Stomach (tissue), 4 donors: ENCODE measurements at regions not wholly inside any gene's neighbourhood (a gene's known extent, or its start where the extent isn't known, plus 50 kb on each side); places are given as distances from the start of the nearest gene placed in this dataset.

Source experiments
- POLR2A ChIP-seq, 4 donors: fragments of 450-650 bp; IDR thresholded peaks; one replicate each; pipeline ENCODE4 v1.6.1; 2016; ENCODE audit warnings: antibody characterized with exemption in 4 of 4, control low read depth in 2 of 4, mild to moderate bottlenecking in 1 of 4, moderate library complexity in 1 of 4
- POLR2AphosphoS5 ChIP-seq, 3 donors: sonication (generic); formaldehyde crosslinking; IDR thresholded peaks; one replicate each; pipeline ENCODE4 v1.6.1; 2016; ENCODE audit warnings: antibody characterized with exemption in 3 of 3
- TF ChIP-seq, protein P1 (sequence below), 7 experiments: fragments of 450-650 bp in 4 of 7; fragments of 200-600 bp in 3 of 7; sonication (generic) in 3 of 7; IDR thresholded peaks; one replicate each; pipeline ENCODE4 v1.5.1; 2016 to 2019; ENCODE audit warnings: antibody characterized with exemption in 7 of 7, control low read depth in 2 of 7, mild to moderate bottlenecking in 1 of 7

DNA sequence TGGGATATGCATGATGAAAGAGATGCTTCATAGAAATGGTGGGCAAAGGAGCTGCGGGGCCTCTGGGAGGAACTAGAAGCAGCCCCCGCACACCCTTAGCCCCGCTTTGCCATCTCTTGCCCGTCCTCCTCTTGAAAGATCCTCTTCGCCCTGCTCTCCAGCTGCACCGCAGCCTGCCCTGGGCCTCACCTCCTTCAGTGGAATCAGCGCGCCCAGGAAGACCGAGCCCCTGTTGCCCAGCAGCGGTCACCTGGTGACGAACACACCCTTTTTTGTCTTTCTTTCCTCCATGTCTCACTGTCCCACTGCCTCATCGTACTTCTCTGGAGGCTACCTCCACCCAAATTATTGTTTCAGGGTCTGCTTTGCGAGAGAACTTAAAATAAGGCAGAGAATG lies 807.6 kb downstream of the UQCRFS1 start:
- TF ChIP-seq, protein P1, sequence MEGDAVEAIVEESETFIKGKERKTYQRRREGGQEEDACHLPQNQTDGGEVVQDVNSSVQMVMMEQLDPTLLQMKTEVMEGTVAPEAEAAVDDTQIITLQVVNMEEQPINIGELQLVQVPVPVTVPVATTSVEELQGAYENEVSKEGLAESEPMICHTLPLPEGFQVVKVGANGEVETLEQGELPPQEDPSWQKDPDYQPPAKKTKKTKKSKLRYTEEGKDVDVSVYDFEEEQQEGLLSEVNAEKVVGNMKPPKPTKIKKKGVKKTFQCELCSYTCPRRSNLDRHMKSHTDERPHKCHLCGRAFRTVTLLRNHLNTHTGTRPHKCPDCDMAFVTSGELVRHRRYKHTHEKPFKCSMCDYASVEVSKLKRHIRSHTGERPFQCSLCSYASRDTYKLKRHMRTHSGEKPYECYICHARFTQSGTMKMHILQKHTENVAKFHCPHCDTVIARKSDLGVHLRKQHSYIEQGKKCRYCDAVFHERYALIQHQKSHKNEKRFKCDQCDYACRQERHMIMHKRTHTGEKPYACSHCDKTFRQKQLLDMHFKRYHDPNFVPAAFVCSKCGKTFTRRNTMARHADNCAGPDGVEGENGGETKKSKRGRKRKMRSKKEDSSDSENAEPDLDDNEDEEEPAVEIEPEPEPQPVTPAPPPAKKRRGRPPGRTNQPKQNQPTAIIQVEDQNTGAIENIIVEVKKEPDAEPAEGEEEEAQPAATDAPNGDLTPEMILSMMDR (IDR thresholded peaks at IDR 0.05) = no peak
- no peak for TF ChIP-seq POLR2AphosphoS5 (IDR thresholded peaks at IDR 0.05)
- no peak for TF ChIP-seq POLR2A (IDR thresholded peaks at IDR 0.05)
